K562 (cell line): ENCODE measurements at regions not wholly inside any gene's neighbourhood (a gene's known extent, or its start where the extent isn't known, plus 50 kb on each side); places are given as distances from the start of the nearest gene placed in this dataset.

Experiments
- ATAC-seq: fragments of 200-7000 bp; cut with Tn5 transposase; 3 replicates; pipeline ENCODE4 v1.9.1; 2020; ENCODE audit warnings: moderate library complexity
- BruUV-seq: library from RNA; stranded (reverse); fragments of 400-500 nt; replicated peaks from 2 replicates; lab custom pipeline; 2021; lab: Mats Ljungman, UMichigan
- CTCF ChIA-PET: fragments of 300-600 bp; formaldehyde crosslinking; extraction: SDS; loops from one replicate; lab custom pipeline; 2021; ENCODE audit warnings: low intra/inter-chr PET ratio; lab: Yijun Ruan, JAX
- POLR2A ChIA-PET: fragments of 300-600, 350-650 bp; sonication (Branson Sonifier 250); formaldehyde crosslinking; extraction: SDS; loops from one replicate; lab custom pipeline; 2021; ENCODE audit warnings: antibody characterized with exemption, inconsistent platforms; lab: Yijun Ruan, JAX
- DNase-seq, 4 experiments: peaks; one replicate each; pipeline versions ENCODE4 v3.0.0 to v3.0.0-alpha.2; 2011 to 2018; ENCODE audit warnings: low spot score in 3 of 4, mixed read lengths in 3 of 4; ENCODE audit errors: extremely low read depth in 1 of 4
- FAIRE-seq: peaks from 2 replicates; lab custom pipeline; 2011; peaks lifted over from hg19 to GRCh38; lab: Jason Lieb, UNC
- H2AFZ ChIP-seq: 2 replicates; pipeline ENCODE4 v1.6.0; 2011; ENCODE audit warnings: low read depth, low read length, control low read depth, inconsistent platforms
- H3K27ac ChIP-seq: fragments of 200-600 bp; 3 replicates; pipeline ENCODE4 v1.8.0; 2011; ENCODE audit warnings: low read depth, mild to moderate bottlenecking, control low read depth, inconsistent platforms, low read length, moderate library complexity, mixed read lengths; ENCODE audit errors: extremely low read depth
- H3K27me3 ChIP-seq, 2 experiments: fragments of 300-600 bp in 1 of 2; 2 replicates in 1 of 2; 3 replicates in 1 of 2; pipeline versions ENCODE4 v1.6.0 to v1.8.0; 2011; ENCODE audit warnings: inconsistent platforms in 2 of 2, low read length in 2 of 2, mild to moderate bottlenecking in 1 of 2, mixed read lengths in 1 of 2, moderate library complexity in 1 of 2; ENCODE audit not compliant: control insufficient read depth in 2 of 2, insufficient read depth in 2 of 2
- H3K36me3 ChIP-seq: fragments of 300-600 bp; 3 replicates; pipeline ENCODE4 v1.8.0; 2011; ENCODE audit warnings: mild to moderate bottlenecking, low read length, inconsistent platforms; ENCODE audit not compliant: control insufficient read depth, insufficient read depth
- H3K4me1 ChIP-seq, 2 experiments: fragments of 200-600 bp in 1 of 2; replicated peaks in 1 of 2; 2 replicates in 1 of 2; 3 replicates in 1 of 2; pipeline versions ENCODE4 v1.5.1 to v1.8.0; 2011; ENCODE audit warnings: inconsistent platforms in 2 of 2, low read length in 2 of 2, mild to moderate bottlenecking in 1 of 2, mixed read lengths in 1 of 2, moderate library complexity in 1 of 2; ENCODE audit not compliant: control insufficient read depth in 2 of 2, insufficient read depth in 2 of 2
- H3K4me2 ChIP-seq: 2 replicates; pipeline ENCODE4 v1.6.1; 2011; ENCODE audit warnings: low read length, control low read depth, inconsistent platforms, mixed read lengths; ENCODE audit not compliant: insufficient read depth
- H3K4me3 ChIP-seq: fragments of 200-600 bp; sonication (generic), shearing (Covaris generic); 2 replicates; pipeline ENCODE4 v1.5.1; 2016; ENCODE audit warnings: control low read depth, inconsistent platforms
- H3K79me2 ChIP-seq: fragments of 200-600 bp; 3 replicates; pipeline ENCODE4 v1.8.0; 2011; ENCODE audit warnings: low read length, inconsistent platforms; ENCODE audit not compliant: control insufficient read depth, insufficient read depth
- H3K9ac ChIP-seq, 2 experiments: 2 replicates each; pipeline versions ENCODE4 v1.6.0 to v1.6.1; 2011; ENCODE audit warnings: low read depth in 2 of 2, low read length in 2 of 2, control low read depth in 1 of 2, inconsistent platforms in 1 of 2, mild to moderate bottlenecking in 1 of 2, mixed read lengths in 1 of 2; ENCODE audit not compliant: insufficient read depth in 1 of 2
- H3K9me1 ChIP-seq: one replicate; pipeline ENCODE4 v1.6.0; 2011; ENCODE audit warnings: inconsistent platforms, mild to moderate bottlenecking, low read length, moderate library complexity; ENCODE audit not compliant: control insufficient read depth, insufficient read depth
- H3K9me3 ChIP-seq: replicated peaks from 2 replicates; pipeline ENCODE4 v1.5.1; 2011; ENCODE audit warnings: low read depth, low read length, inconsistent platforms; ENCODE audit not compliant: control insufficient read depth, insufficient read depth
- H4K20me1 ChIP-seq: replicated peaks from 2 replicates; pipeline ENCODE4 v1.6.1; 2011; ENCODE audit warnings: low read length, inconsistent platforms, mixed read lengths; ENCODE audit not compliant: control insufficient read depth, insufficient read depth
- C11orf30 ChIP-seq: fragments of 450-650 bp; IDR thresholded peaks from 2 replicates; pipeline ENCODE4 v1.6.1; 2016; ENCODE audit warnings: low read depth, mild to moderate bottlenecking
- MAFF ChIP-seq: IDR thresholded peaks from 2 replicates; pipeline ENCODE4 v1.6.1; 2012; ENCODE audit warnings: low read length, improper control_type of control experiment
- MAFG ChIP-seq: fragments of 450-650 bp; conservative IDR thresholded peaks from 2 replicates; pipeline ENCODE4 v1.6.1; 2016; ENCODE audit warnings: missing genetic modification characterization, missing compliant biosample characterization
- MAFK ChIP-seq: IDR thresholded peaks from 2 replicates; pipeline ENCODE4 v1.6.1; 2011; ENCODE audit warnings: low read length, improper control_type of control experiment
- NR3C1 ChIP-seq: sonication (generic); formaldehyde crosslinking; IDR thresholded peaks from 2 replicates; pipeline ENCODE4 v1.8.1; 2022; ENCODE audit warnings: missing genetic modification reagents
- NRF1 ChIP-seq, 2 experiments: fragments of 450-650 bp; IDR thresholded peaks in 1 of 2; conservative IDR thresholded peaks in 1 of 2; 2 replicates each; pipeline ENCODE4 v1.6.1; 2014; ENCODE audit warnings: mild to moderate bottlenecking in 2 of 2
- RBM22 ChIP-seq: fragments of 200-400 bp; formaldehyde crosslinking; IDR thresholded peaks from 2 replicates; pipeline ENCODE4 v1.6.1; 2018; ENCODE audit warnings: low read length, low read depth; ENCODE audit not compliant: poor library complexity, severe bottlenecking
- SLC30A9 ChIP-seq: fragments of 250-450 bp; sonication (Bioruptor Pico); IDR thresholded peaks from 2 replicates; pipeline ENCODE4 v1.8.0; 2022; ENCODE audit warnings: mild to moderate bottlenecking, moderate library complexity
- ZNF239 ChIP-seq: fragments of 250-450 bp; sonication (Bioruptor Pico); IDR thresholded peaks from 2 replicates; pipeline ENCODE4 v1.4.0; 2020; ENCODE audit warnings: mild to moderate bottlenecking
- ZNF316 ChIP-seq: fragments of 450-650 bp; IDR thresholded peaks from 2 replicates; pipeline ENCODE4 v1.6.1; 2016
- ZNF518B ChIP-seq: fragments of 250-450 bp; sonication (Bioruptor Pico); IDR thresholded peaks from 2 replicates; pipeline ENCODE4 v1.5.0; 2021; ENCODE audit warnings: mild to moderate bottlenecking, moderate library complexity
- ZNF76 ChIP-seq: fragments of 250-450 bp; sonication (Bioruptor Pico); IDR thresholded peaks from 2 replicates; pipeline ENCODE4 v1.4.0; 2020; ENCODE audit warnings: mild to moderate bottlenecking, moderate library complexity, borderline replicate concordance
- WGBS: fragments of 100-300 bp; shearing (Covaris generic); methylation state at CpG from one replicate; pipeline ENCODE4 v1.1.6; 2016; ENCODE audit warnings: low coverage, mixed read lengths; ENCODE audit not compliant: insufficient coverage; ENCODE audit errors: missing lambda C conversion rate; 5-methylcytosine and 5-hydroxymethylcytosine counted together
- in situ Hi-C: fragments of 300-500 bp; cut with MboI; formaldehyde crosslinking; loops from 4 replicates; pipeline ENCODE4 v1.15.0; 2018; ENCODE audit warnings: inconsistent platforms, mixed read lengths
- intact Hi-C: fragments of 100-400 bp; cut with micrococcal nuclease; formaldehyde crosslinking; loops from 2 replicates; pipeline ENCODE4 v1.14.2; 2022

- H3K9me1 ChIP-seq = no peaks in the 10 kb centered on the region
- in situ Hi-C loops = loop anchor here (5.0 kb wide), 1 partner anchor 149 kb away; no protein-coding TSS in a partner anchor
- no peaks in the 10 kb centered on the region for H4K20me1 ChIP-seq
- no peak overlapping the region for H3K4me2 ChIP-seq
- H3K4me3 ChIP-seq = no peak overlapping the region
- no peak overlapping the region for H3K27ac ChIP-seq
- no peaks in the 10 kb centered on the region for H3K79me2 ChIP-seq
- no peak for FAIRE-seq
- H2AFZ ChIP-seq = no peak overlapping the region
- H3K4me1 ChIP-seq = no peaks in the 10 kb centered on the region; a peak in 1 of 5 replicates
- no peaks in the 10 kb centered on the region for H3K36me3 ChIP-seq
- 19% methylated on average over 4 of the region's 4 CpGs for WGBS
- CTCF ChIA-PET = interaction anchor here (0.7 kb wide), 1 partner anchor 831 kb away, joined by 3 read pairs; no protein-coding TSS in a partner anchor
- no peak for ATAC-seq
- POLR2A ChIA-PET = no interaction called here
- DNase-seq = no peak
- H3K9ac ChIP-seq = no peak overlapping the region
- no peaks in the 10 kb centered on the region; a peak in 1 of 5 replicates for H3K27me3 ChIP-seq
- H3K9me3 ChIP-seq = no peaks in the 10 kb centered on the region
- intact Hi-C loops = no loop called here
- no TSS peak for BruUV-seq
- no peak for TF ChIP-seq RBM22
- peak; percentile 77 for TF ChIP-seq C11orf30
- TF ChIP-seq SLC30A9 = no peak
- TF ChIP-seq MAFF = peak; percentile 93
- peak; percentile 94 for TF ChIP-seq ZNF316
- peak; percentile 78 for TF ChIP-seq MAFG
- no peak for TF ChIP-seq ZNF76 (CRISPR knock-in tag)
- no peak for TF ChIP-seq ZNF239 (CRISPR knock-in tag)
- TF ChIP-seq NRF1 (conservative IDR thresholded peaks at IDR 0.05 in 1 of 2, IDR thresholded peaks at IDR 0.05 in 1 of 2) = no peak
- TF ChIP-seq NR3C1 (CRISPR knock-in tag) = no peak
- TF ChIP-seq ZNF518B (CRISPR knock-in tag) = no peak
- TF ChIP-seq MAFK = peak; percentile 92
- TF ChIP-seq, all 486 proteins: peak for 5
Measured at GRCh38 chr6:14061643-14062042, 55.9 kb upstream of the CD83 start.
